ENCODE measurements at regions not wholly inside any gene's neighbourhood (a gene's known extent, or its start where the extent isn't known, plus 50 kb on each side); places are given as distances from the start of the nearest gene placed in this dataset.

GRCh38 chr12:94041850-94042249, 106.5 kb upstream of the PLXNC1 start:
- TF ChIP-seq CTCF (IDR thresholded peaks at IDR 0.05) = no peak
- peak overlapping the region; percentile 7 to 43 for H3K27ac ChIP-seq
- no peaks in the 10 kb centered on the region for H3K36me3 ChIP-seq

GRCh38 chr12:94042321-94042720, 106.1 kb upstream of the PLXNC1 start:
- Histone ChIP-seq H3K4me1 (peaks cover 0 to 1% of the 10 kb centered on the region in 2 donors), H3K27ac (peak overlapping the region; percentile 7 to 43), H3K36me3 (no peaks in the 10 kb centered on the region), H3K27me3 (no peaks in the 10 kb centered on the region), H3K9me3 (peaks cover 0 to 11% of the 10 kb centered on the region in 2 donors), H3K4me3 (no peak overlapping the region)
- DNase-seq (ENCODE audit: low spot score) = no peak
- TF ChIP-seq CTCF (IDR thresholded peaks at IDR 0.05) = no peak

More at GRCh38 chr12:94041850-94042249, 106.5 kb upstream of the PLXNC1 start:
- DNase-seq (ENCODE audit: low spot score) = no peak
- Histone ChIP-seq H3K27me3 (no peaks in the 10 kb centered on the region), H3K4me1 (peaks cover 0 to 6% of the 10 kb centered on the region in 2 donors), H3K4me3 (no peak overlapping the region), H3K9me3 (peaks cover 0 to 11% of the 10 kb centered on the region in 2 donors)

- no peak overlapping the region for H3K27ac ChIP-seq
- peaks cover 0 to 9% of the 10 kb centered on the region in 2 donors for H3K4me1 ChIP-seq
- H3K4me3 ChIP-seq = no peak overlapping the region
- no peaks in the 10 kb centered on the region for H3K9me3 ChIP-seq
- H3K36me3 ChIP-seq = no peaks in the 10 kb centered on the region
- H3K27me3 ChIP-seq = no peaks in the 10 kb centered on the region
- DNase-seq (ENCODE audit: low spot score) = no peak
- TF ChIP-seq CTCF (IDR thresholded peaks at IDR 0.05) = no peak
These were observed 101.6 kb upstream of the PLXNC1 start for GRCh38 chr12:94046626-94047410.

- peaks cover 0 to 14% of the 10 kb centered on the region in 2 donors for H3K4me1 ChIP-seq
- H3K27me3 ChIP-seq = no peaks in the 10 kb centered on the region
- H3K27ac ChIP-seq = peak overlapping the region in 1 of 2 donors; percentile 59
- H3K9me3 ChIP-seq = no peaks in the 10 kb centered on the region
- DNase-seq (ENCODE audit: low spot score) = no peak
- no peaks in the 10 kb centered on the region for H3K36me3 ChIP-seq
- no peak for TF ChIP-seq CTCF (IDR thresholded peaks at IDR 0.05)
- no peak overlapping the region for H3K4me3 ChIP-seq
These were observed 100.4 kb upstream of the PLXNC1 start for GRCh38 chr12:94047781-94048567.

- Histone ChIP-seq H3K27me3 (no peaks in the 10 kb centered on the region), H3K27ac (peak overlapping the region in 1 of 2 donors; percentile 59), H3K4me1 (peaks cover 0 to 16% of the 10 kb centered on the region in 2 donors), H3K9me3 (no peaks in the 10 kb centered on the region), H3K4me3 (no peak overlapping the region), H3K36me3 (no peaks in the 10 kb centered on the region)
- TF ChIP-seq CTCF (IDR thresholded peaks at IDR 0.05) = no peak
- no peak for DNase-seq (ENCODE audit: low spot score)
These were observed 99.6 kb upstream of the PLXNC1 start for GRCh38 chr12:94048757-94049156.
